ENCODE measurements at regions not wholly inside any gene's neighbourhood (a gene's known extent, or its start where the extent isn't known, plus 50 kb on each side); places are given as distances from the start of the nearest gene placed in this dataset.
A peak's percentile ranks its signal among the peaks of the same experiment; 100 is the strongest.

DNA sequence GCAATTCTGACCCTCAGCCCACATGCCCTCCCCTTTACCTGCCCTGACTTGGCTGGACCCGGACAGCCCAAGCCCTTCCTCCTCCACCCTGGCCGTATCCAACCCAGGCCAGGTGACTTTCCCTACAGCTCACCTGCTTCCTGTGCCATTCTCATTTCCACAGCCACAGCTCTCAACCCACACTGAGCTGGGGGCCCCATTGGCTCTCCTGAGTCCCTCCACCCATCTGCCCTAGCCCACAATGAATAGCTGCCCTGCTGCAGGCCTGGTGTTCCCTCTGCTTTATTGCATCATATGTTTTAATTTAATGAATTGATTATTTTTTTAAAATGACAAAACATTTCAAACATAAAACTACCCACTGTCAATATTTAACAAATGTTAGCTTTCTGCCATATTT lies 118.5 kb upstream of the BACH2 start:
- H3K9me3 ChIP-seq, result no peaks in the 10 kb centered on the region

DNA sequence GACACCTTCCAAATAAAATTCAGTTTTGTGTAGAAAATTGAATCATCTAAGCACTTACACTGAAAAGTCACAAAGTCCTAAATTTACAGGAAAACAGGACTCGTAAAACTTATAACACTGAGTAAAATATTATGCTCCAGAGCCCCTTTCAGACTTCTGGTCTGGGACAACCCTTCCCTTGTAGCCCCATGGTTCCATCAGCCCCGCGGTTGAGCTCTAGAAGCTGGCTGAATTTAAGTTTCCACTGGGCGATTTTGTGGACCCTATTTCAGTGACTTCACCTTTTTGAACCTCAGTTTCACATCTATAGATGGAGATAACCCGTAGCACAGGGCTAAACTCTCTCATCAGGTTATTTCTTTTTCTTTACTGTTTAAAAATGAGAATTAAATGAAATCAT lies 117.7 kb upstream of the BACH2 start:
- Histone ChIP-seq H3K36me3 (no peaks in the 10 kb centered on the region), H3K9me3 (no peaks in the 10 kb centered on the region), H3K27me3 (no peaks in the 10 kb centered on the region), H3K4me3 (no peak overlapping the region)
- DNase-seq, result no peak

More for the DNA sequence above, 118.5 kb upstream of the BACH2 start:
- Histone ChIP-seq H3K27me3 (no peaks in the 10 kb centered on the region), H3K4me3 (no peak overlapping the region), H3K36me3 (no peaks in the 10 kb centered on the region)
- no peak for DNase-seq

DNA sequence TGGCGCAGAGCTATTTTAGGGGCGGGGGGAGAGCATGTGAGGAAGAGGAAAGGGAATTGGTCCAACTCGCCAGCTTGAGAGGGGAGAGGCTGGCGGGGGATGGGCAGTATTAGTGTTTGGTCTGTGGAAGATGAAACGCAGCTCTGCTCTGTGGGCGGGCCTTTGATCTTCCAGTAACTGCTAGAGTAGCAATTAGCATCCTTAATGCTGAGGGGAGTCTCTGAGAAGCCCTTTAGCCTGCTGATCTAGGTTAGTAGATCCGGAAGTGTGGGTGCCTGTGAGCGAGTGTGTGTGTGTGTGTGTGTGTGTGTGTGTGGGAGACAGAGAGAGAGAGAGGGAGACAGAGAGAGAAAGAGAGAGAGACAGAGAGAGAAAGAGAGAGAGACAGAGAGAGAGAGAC lies 117.2 kb upstream of the BACH2 start:
- Histone ChIP-seq H3K4me3 (no peak overlapping the region), H3K36me3 (no peaks in the 10 kb centered on the region), H3K9me3 (no peaks in the 10 kb centered on the region), H3K27me3 (no peaks in the 10 kb centered on the region)
- DNase-seq, result no peak

- Histone ChIP-seq H3K36me3 (no peaks in the 10 kb centered on the region), H3K4me3 (no peak overlapping the region), H3K27me3 (no peaks in the 10 kb centered on the region), H3K9me3 (no peaks in the 10 kb centered on the region)
- DNase-seq, result no peak
These were observed 116.8 kb upstream of the BACH2 start for GRCh38 chr6:90413396-90413795.

GRCh38 chr6:90412538-90413369 lies 116.1 kb upstream of the BACH2 start:
- no peak for DNase-seq
- no peaks in the 10 kb centered on the region for H3K9me3 ChIP-seq

GRCh38 chr6:90411292-90411781 lies 114.7 kb upstream of the BACH2 start:
- DNase-seq, result peak; percentile 43
- no peak overlapping the region for H3K4me3 ChIP-seq
- H3K27me3 ChIP-seq, result no peaks in the 10 kb centered on the region
- H3K9me3 ChIP-seq, result no peaks in the 10 kb centered on the region
- no peaks in the 10 kb centered on the region for H3K36me3 ChIP-seq

More at GRCh38 chr6:90412538-90413369, 116.1 kb upstream of the BACH2 start:
- no peaks in the 10 kb centered on the region for H3K36me3 ChIP-seq
- H3K27me3 ChIP-seq, result no peaks in the 10 kb centered on the region
- H3K4me3 ChIP-seq, result no peak overlapping the region

DNA sequence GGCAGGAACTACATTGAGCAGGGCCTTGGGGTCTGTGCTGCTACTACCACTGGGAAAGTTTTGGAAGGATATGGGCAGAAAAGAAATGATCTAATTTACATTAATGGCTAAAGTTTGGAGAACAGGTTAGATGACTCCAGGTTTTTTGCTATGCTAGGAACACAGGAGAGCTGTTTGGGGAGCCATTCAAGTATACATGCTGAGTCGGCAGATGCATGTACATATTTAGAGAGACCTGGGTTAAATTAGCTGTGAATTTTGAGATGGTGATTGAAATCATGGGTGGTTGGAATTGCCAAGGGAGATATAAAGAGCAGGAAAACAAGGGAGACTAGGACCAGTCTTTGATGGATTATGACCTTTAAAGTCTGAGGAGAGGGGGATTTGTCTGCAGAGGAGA lies 113.1 kb upstream of the BACH2 start:
- DNase-seq, result no peak
- H3K9me3 ChIP-seq, result no peaks in the 10 kb centered on the region
- no peak overlapping the region for H3K4me3 ChIP-seq
- H3K36me3 ChIP-seq, result no peaks in the 10 kb centered on the region
- no peaks in the 10 kb centered on the region for H3K27me3 ChIP-seq

DNA sequence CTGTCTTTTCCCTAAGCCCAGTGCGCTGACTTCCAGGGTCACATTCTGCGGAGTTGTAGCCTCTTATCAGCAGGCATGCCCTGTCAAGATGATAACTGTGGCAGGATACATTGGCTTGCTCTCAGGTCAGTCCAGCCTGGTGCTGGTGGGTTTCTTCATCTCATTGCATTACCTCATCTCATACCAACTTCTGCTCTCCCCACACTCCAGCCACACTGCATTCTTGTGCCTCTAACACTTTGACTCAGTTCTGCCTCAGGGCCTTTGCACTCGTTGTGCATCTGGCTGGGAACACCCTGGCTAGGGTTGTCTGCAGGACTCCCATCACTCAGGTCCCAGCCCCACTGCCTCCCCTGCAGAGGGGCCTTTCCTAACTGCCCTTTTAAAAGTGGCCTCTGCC lies 110.3 kb upstream of the BACH2 start:
- H3K4me3 ChIP-seq, result no peak overlapping the region
- DNase-seq, result no peak
- H3K27me3 ChIP-seq, result no peaks in the 10 kb centered on the region
- no peaks in the 10 kb centered on the region for H3K36me3 ChIP-seq
- H3K9me3 ChIP-seq, result no peaks in the 10 kb centered on the region

DNA sequence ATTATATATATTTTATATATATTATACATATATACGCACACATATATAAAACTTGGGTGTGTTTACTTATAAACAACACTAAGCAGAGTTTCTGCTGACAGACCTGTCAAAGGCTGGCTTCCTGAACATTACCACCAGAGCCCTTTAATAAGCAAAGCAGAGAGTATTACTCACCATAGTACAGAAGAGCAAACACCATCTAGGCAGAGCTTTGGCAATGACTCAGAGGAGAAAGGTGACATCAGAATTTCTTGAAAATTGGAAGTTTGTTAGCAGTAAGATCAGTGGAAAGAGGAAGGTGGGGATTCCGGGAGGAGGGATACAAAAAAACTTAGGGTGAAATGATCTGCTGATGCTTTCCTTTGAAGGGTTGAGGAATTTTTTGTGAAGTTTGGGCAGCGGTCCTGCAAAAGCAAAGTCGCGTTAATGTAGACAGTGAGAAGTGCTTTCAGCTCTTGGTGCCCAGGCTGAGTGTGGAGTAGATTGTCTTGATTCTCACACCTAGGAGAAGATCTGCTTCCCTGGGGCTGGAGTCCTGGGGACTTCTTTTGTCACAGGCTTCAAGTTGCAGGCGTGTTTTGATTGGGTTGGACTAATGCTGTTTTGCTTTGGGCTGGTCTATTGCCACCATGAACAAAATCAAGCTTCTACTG lies 109.6 kb upstream of the BACH2 start:
- no peaks in the 10 kb centered on the region for H3K27me3 ChIP-seq
- H3K9me3 ChIP-seq, result no peaks in the 10 kb centered on the region
- no peak for DNase-seq
- no peak overlapping the region for H3K4me3 ChIP-seq
- H3K36me3 ChIP-seq, result no peaks in the 10 kb centered on the region

- no peaks in the 10 kb centered on the region for H3K27me3 ChIP-seq
- no peaks in the 10 kb centered on the region for H3K9me3 ChIP-seq
- H3K36me3 ChIP-seq, result no peaks in the 10 kb centered on the region
- no peak for DNase-seq
- H3K4me3 ChIP-seq, result no peak overlapping the region
These were observed 107.1 kb upstream of the BACH2 start for GRCh38 chr6:90403489-90404381.

DNA sequence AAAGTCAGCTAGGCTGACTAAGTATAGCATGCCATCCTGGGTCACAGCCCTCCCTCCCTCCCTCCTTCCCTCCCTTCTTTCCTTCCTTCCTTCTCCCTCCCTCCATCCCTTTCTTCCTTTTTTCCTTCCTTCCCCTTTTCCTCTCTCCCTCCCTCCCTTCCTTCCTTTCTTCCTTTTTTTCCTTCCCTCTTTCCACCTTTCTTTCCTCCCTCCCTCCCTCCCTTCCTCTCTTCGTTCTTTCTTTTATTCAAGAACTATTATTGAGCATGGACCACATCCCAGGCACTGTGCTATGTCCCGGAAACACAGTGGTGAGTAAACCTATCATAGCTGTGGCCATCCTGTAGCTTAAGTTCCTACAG lies 106.2 kb upstream of the BACH2 start:
- H3K36me3 ChIP-seq, result no peaks in the 10 kb centered on the region
- H3K27me3 ChIP-seq, result no peaks in the 10 kb centered on the region
- no peak overlapping the region for H3K4me3 ChIP-seq
- H3K9me3 ChIP-seq, result no peaks in the 10 kb centered on the region
- no peak for DNase-seq

- no peak for DNase-seq
- H3K4me3 ChIP-seq, result no peak overlapping the region
- H3K9me3 ChIP-seq, result no peaks in the 10 kb centered on the region
- H3K36me3 ChIP-seq, result no peaks in the 10 kb centered on the region
- no peaks in the 10 kb centered on the region for H3K27me3 ChIP-seq
These were observed 105.5 kb upstream of the BACH2 start for GRCh38 chr6:90401933-90402830.

- Histone ChIP-seq H3K36me3 (no peaks in the 10 kb centered on the region), H3K9me3 (no peaks in the 10 kb centered on the region), H3K4me3 (no peak overlapping the region), H3K27me3 (no peaks in the 10 kb centered on the region)
- no peak for DNase-seq
These were observed 103.3 kb upstream of the BACH2 start for GRCh38 chr6:90399970-90400369.

DNA sequence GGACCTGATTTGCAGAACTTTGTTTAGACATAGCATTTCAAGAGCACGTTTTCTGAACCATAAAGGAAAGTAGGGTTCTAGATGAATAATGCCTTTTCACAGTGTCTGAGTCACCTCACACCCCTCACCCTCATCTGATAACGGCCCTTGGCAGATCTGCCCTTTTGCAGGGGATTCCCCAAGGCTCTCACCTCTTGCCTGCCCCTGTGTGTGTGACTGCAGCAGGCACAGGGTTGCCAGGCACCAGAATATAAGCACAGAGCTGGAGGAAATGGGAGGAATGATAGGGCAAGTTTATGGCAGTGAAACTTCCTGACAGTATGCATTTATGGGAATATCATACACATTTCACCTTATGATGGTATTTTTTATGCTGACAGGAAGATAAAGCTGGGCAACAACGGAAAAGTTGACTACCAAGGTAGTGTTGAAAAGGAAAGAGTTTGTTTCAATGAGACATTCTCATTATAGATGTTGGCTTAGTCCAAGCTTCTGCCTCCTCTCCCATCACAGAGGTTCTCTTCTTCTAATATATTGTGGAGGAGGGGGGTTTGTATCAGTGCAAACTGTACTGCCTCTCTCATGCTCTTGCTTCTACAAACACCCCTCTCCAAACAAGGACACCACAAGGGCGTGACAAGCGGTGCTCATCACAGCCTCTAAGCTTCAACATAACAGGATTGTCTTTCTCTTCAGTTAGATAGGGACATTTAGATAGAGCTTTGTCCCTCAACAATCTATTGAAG lies 101.5 kb upstream of the BACH2 start:
- H3K36me3 ChIP-seq, result no peaks in the 10 kb centered on the region
- no peaks in the 10 kb centered on the region for H3K9me3 ChIP-seq
- peaks cover 9% of the 10 kb centered on the region; the same call in 1 of the 2 replicates for H3K27me3 ChIP-seq
- no peak overlapping the region for H3K4me3 ChIP-seq
- no peak for DNase-seq

DNA sequence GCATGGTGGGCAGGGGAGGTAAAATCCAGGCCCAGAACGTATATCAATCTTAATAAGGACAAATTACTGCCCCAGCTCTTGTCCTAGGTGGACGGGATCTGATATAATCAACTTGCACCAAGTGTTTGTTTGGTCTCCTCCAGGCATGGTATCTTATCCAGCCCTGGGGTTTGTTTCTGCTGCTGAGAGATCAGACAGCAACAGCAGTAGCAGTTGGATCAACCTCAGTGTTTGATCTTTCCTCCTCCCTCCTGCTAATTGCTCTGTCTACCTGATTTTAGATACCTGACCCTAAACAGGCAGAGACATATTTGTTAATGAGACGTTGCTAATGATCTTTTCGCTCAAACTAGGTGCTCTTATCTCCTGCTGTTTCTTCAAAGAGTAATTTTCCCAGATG lies 100.4 kb upstream of the BACH2 start:
- Histone ChIP-seq H3K36me3 (no peaks in the 10 kb centered on the region), H3K27me3 (peaks cover 9% of the 10 kb centered on the region; the same call in 1 of the 2 replicates), H3K4me3 (no peak overlapping the region), H3K9me3 (no peaks in the 10 kb centered on the region)
- DNase-seq, result no peak

All from MG63 (cell line).